Caco-2 (cell line): ENCODE measurements at regions not wholly inside any gene's neighbourhood (a gene's known extent, or its start where the extent isn't known, plus 50 kb on each side); places are given as distances from the start of the nearest gene placed in this dataset.

Source experiments
- BruUV-seq: library from RNA; stranded (reverse); fragments of 400-500 nt; replicated peaks from 2 replicates; lab custom pipeline; 2021; lab: Mats Ljungman, UMichigan
- CTCF ChIA-PET: fragments of 300-600 bp; sonication (Branson Sonifier 250); formaldehyde crosslinking; loops from one replicate; lab custom pipeline; 2022; ENCODE audit warnings: antibody characterized with exemption; lab: Charles Lee
- POLR2A ChIA-PET: fragments of 300-600 bp; sonication (Branson Sonifier 250); formaldehyde crosslinking; loops from one replicate; lab custom pipeline; 2022; ENCODE audit warnings: antibody characterized with exemption; lab: Charles Lee
- DNase-seq, 2 experiments: peaks; one replicate each; pipeline versions ENCODE4 v3.0.0 to v3.0.0-alpha.2; 2020 to 2022
- H3K27me3 ChIP-seq: replicated peaks from 2 replicates; pipeline ENCODE4 v1.6.0; 2011; ENCODE audit warnings: low read length; ENCODE audit not compliant: control insufficient read depth, insufficient read depth
- H3K36me3 ChIP-seq: 2 replicates; pipeline ENCODE4 v1.5.1; 2011; ENCODE audit warnings: low read length; ENCODE audit not compliant: control insufficient read depth, insufficient read depth
- H3K4me1 ChIP-seq: fragments of 250-450 bp; sonication (Bioruptor Pico); 2 replicates; pipeline ENCODE4 v1.5.1; 2020; ENCODE audit warnings: mild to moderate bottlenecking
- H3K4me3 ChIP-seq: 2 replicates; pipeline ENCODE4 v1.5.1; 2011; ENCODE audit warnings: low read depth, mild to moderate bottlenecking, control low read depth, low read length
- H3K9me3 ChIP-seq: fragments of 250-450 bp; sonication (Bioruptor Pico); 2 replicates; pipeline ENCODE4 v1.5.1; 2020; ENCODE audit warnings: mild to moderate bottlenecking, moderate library complexity
- H3K27ac Mint-ChIP-seq: one replicate; pipeline ENCODE4 v1.8.0; 2022; ENCODE audit warnings: mixed read lengths; ENCODE audit not compliant: unreplicated experiment
- H3K27me3 Mint-ChIP-seq: one replicate; pipeline ENCODE4 v1.8.0; 2022; ENCODE audit warnings: mixed read lengths; ENCODE audit not compliant: insufficient read depth, unreplicated experiment
- H3K36me3 Mint-ChIP-seq: one replicate; pipeline ENCODE4 v1.8.0; 2022; ENCODE audit warnings: mild to moderate bottlenecking, mixed read lengths; ENCODE audit not compliant: insufficient read depth, unreplicated experiment
- H3K4me1 Mint-ChIP-seq: one replicate; pipeline ENCODE4 v1.8.0; 2022; ENCODE audit warnings: low read depth, mixed read lengths; ENCODE audit not compliant: unreplicated experiment
- H3K4me3 Mint-ChIP-seq: one replicate; pipeline ENCODE4 v1.8.0; 2022; ENCODE audit warnings: mild to moderate bottlenecking, moderate library complexity, mixed read lengths; ENCODE audit not compliant: unreplicated experiment
- H3K9me3 Mint-ChIP-seq: one replicate; pipeline ENCODE4 v1.8.0; 2022; ENCODE audit warnings: mixed read lengths; ENCODE audit not compliant: unreplicated experiment
- CTCF ChIP-seq, 2 experiments: fragments of 200-600 bp in 1 of 2; IDR thresholded peaks; 1 replicate in 1 of 2; 2 replicates in 1 of 2; pipeline versions ENCODE4 v1.5.1 to v1.8.0; 2011 to 2022; ENCODE audit warnings: antibody characterized with exemption in 1 of 2, control low read depth in 1 of 2, inconsistent platforms in 1 of 2, low read depth in 1 of 2, low read length in 1 of 2, mild to moderate bottlenecking in 1 of 2, moderate library complexity in 1 of 2; ENCODE audit not compliant: insufficient read depth in 1 of 2, severe bottlenecking in 1 of 2, unreplicated experiment in 1 of 2
- intact Hi-C: fragments of 100-400 bp; cut with micrococcal nuclease; formaldehyde crosslinking; loops from one replicate; pipeline ENCODE4 v1.10.0; 2022; ENCODE audit not compliant: unreplicated experiment

DNA sequence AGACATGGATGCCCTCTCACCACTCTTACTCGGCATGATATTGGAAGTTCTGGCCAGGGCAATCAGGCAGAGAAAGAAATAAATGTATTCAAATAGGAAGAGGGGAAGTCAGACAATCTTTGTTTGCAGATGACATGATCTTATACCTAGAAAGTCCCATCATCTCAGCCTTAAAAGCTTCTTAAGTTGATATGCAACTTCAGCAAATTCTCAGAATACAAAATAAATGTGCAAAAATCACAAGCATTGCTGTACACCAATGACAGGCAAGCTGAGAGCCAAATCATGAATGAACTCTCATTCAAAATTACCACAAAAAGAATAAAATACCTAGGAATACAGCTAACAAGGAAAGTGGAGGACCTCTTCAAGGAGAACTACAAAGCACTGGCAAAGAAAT lies 2190.4 kb downstream of the MAT2B start:
- Histone ChIP-seq H3K9me3 (no peaks in the 10 kb centered on the region), H3K4me3 (no peak overlapping the region), H3K36me3 (no peaks in the 10 kb centered on the region), H3K27me3 (no peaks in the 10 kb centered on the region), H3K4me1 (no peaks in the 10 kb centered on the region)
- Mint-ChIP-seq H3K9me3 (no peaks in the 10 kb centered on the region), H3K27ac (no peak overlapping the region), H3K4me1 (no peaks in the 10 kb centered on the region), H3K4me3 (no peak overlapping the region), H3K36me3 (no peaks in the 10 kb centered on the region), H3K27me3 (no peaks in the 10 kb centered on the region)
- DNase-seq: no peak
- no peak for TF ChIP-seq CTCF (IDR thresholded peaks at IDR 0.05; ENCODE audit: insufficient read depth in 1 of 2, low read depth in 1 of 2, low read length in 1 of 2, severe bottlenecking in 1 of 2, unreplicated experiment in 1 of 2)
- POLR2A ChIA-PET: no interaction called here
- intact Hi-C loops: no loop called here
- BruUV-seq: no TSS peak
- CTCF ChIA-PET: no interaction called here

GRCh38 chr5:165705960-165706359 lies 2200.5 kb downstream of the MAT2B start:
- intact Hi-C loops: no loop called here
- no peaks in the 10 kb centered on the region for H3K27me3 Mint-ChIP-seq
- Histone ChIP-seq H3K9me3 (no peaks in the 10 kb centered on the region; the same call in 1 of the 2 replicates), H3K36me3 (no peaks in the 10 kb centered on the region), H3K4me3 (no peak overlapping the region), H3K27me3 (no peaks in the 10 kb centered on the region), H3K4me1 (no peaks in the 10 kb centered on the region)
- no peak for DNase-seq
- no peaks in the 10 kb centered on the region for H3K36me3 Mint-ChIP-seq
- H3K27ac Mint-ChIP-seq: no peak overlapping the region
- H3K9me3 Mint-ChIP-seq: no peaks in the 10 kb centered on the region
- H3K4me3 Mint-ChIP-seq: no peak overlapping the region
- TF ChIP-seq CTCF (IDR thresholded peaks at IDR 0.05; ENCODE audit: insufficient read depth in 1 of 2, low read depth in 1 of 2, low read length in 1 of 2, severe bottlenecking in 1 of 2, unreplicated experiment in 1 of 2): no peak
- POLR2A ChIA-PET: no interaction called here
- CTCF ChIA-PET: no interaction called here
- BruUV-seq: no TSS peak
- H3K4me1 Mint-ChIP-seq: no peaks in the 10 kb centered on the region

- no peaks in the 10 kb centered on the region for H3K9me3 ChIP-seq
- H3K27ac Mint-ChIP-seq: no peak overlapping the region
- no peak overlapping the region for H3K4me3 ChIP-seq
- H3K27me3 ChIP-seq: no peaks in the 10 kb centered on the region
- intact Hi-C loops: no loop called here
- POLR2A ChIA-PET: no interaction called here
- no TSS peak for BruUV-seq
- no peak overlapping the region for H3K4me3 Mint-ChIP-seq
- CTCF ChIA-PET: no interaction called here
- H3K27me3 Mint-ChIP-seq: no peaks in the 10 kb centered on the region
- no peaks in the 10 kb centered on the region for H3K4me1 ChIP-seq
- H3K4me1 Mint-ChIP-seq: no peaks in the 10 kb centered on the region
- H3K36me3 Mint-ChIP-seq: no peaks in the 10 kb centered on the region
- DNase-seq: no peak
- TF ChIP-seq CTCF (IDR thresholded peaks at IDR 0.05; ENCODE audit: insufficient read depth in 1 of 2, low read depth in 1 of 2, low read length in 1 of 2, severe bottlenecking in 1 of 2, unreplicated experiment in 1 of 2): no peak
- no peaks in the 10 kb centered on the region for H3K36me3 ChIP-seq
- no peaks in the 10 kb centered on the region for H3K9me3 Mint-ChIP-seq
Measured at GRCh38 chr5:165712011-165712410, 2206.6 kb downstream of the MAT2B start.
